GM21390 (cell line): ENCODE measurements at regions not wholly inside any gene's neighbourhood (a gene's known extent, or its start where the extent isn't known, plus 50 kb on each side); places are given as distances from the start of the nearest gene placed in this dataset.
"Not testable (repeated sequence)": the region's sequence is repeated elsewhere in the genome, so short reads cannot be mapped to it uniquely, and the experiment has no call there.

Experiments used
- ATAC-seq: cut with Tn5 transposase; IDR thresholded peaks from one replicate; pipeline ENCODE4 v1.9.1; 2021; ENCODE audit not compliant: unreplicated experiment

DNA sequence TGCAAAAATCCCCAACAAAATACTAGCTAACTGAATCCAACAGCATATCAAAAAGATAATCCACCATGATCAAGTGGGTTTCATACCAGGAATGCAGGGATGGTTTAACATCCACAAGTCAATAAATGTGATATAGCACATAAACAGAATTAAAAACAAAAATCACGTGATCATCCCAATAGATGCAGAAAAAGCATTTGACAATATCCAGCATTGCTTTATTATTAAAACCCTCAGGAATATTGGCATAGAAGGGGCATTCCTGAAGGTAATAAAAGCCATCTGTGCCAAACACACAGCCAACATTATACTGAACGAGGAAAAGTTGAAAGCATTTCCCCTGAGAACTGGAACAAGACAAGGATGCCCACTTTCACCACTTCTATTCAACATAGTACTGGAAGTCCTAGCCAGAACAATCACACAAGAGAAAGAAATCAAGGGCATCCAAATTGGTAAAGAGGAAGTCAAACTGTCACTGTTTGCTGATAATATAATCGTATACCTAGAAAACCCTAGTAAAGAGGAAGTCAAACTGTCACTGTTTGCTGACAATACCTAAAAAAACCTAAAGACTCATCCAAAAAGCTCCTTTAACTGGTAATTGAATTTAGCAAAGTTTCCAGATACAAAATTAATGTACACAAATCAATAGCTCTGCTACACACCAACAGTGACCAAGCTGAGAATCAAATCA, 109.8 kb downstream of the RNASET2 start:
- ATAC-seq = not testable (repeated sequence)

DNA sequence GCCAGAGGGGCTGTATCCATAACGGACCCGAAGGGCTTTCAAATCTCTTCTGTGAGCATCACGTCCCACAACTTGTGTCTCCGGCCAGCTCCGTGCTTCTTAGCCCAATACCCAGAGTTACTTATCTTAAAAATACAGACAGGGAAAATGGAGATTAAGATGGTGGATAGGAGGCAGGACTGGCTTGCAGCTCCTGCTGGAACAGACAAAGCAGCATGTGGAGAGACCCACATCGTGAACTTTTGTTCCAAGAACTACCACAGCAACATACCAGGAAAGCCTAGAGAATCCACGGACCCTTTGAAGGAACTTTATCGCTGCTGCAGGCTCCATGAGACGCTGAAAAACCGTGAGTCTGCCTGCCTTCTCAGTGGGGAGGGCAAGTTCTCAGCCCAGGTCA, 113.7 kb downstream of the RNASET2 start:
- no peak for ATAC-seq

DNA sequence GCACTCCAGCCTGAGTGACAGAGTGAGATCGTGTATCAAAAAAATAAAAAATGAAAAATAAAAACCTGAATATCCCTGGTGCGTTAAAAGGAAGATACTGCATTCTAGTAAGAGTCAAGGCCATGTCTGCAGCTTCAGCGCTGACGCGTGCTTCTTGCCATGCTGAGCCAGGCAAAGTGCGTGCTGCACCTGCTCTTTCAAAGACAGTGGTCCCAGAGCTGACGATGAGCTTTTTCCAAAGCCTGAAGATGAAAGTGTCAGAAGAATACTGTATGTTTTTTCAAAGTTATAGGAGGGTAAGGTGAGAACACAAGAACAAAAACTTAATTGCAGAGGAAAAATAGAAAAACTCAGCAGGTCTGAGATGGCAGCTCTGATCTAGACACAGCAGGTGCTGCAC, 115.1 kb downstream of the RNASET2 start:
- ATAC-seq = no peak

DNA sequence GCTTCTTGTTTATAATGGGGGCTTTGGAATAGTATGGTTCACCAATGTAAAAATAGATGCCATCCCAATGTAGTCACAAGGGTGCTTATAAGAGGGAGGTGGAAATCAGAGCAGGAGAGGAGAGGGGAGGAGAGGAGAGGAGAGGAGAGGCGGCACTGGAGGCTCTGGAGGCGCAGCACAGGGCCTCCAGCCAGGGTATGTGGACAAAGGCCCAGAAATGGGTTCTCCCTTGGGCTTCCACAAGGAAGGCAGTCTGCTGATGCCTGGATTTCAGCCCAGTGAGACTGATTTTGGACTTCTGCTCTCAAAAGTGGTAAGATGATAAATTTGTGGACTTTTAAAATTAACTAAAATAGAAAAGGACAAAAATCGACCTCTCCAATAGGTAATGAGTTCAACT, 116.8 kb downstream of the RNASET2 start:
- no peak for ATAC-seq

DNA sequence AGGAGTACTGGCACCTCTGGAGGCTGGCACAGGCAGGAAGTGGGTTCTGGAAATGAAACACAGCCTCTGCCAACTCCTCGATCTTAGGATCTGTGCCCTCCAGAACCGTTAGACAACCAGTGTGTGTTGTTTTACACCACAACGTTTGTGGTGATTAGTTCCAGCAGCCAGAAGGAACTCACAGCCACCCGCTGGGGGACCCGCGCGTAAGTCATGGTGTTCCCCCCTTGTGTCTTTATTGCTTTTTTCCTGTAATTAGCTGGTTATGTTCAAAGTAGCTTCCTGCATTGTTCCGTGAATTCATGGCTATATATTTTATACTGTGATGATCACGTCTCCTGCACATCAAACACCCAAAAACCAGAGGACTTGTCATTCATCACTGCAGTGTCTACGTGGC, 117.4 kb downstream of the RNASET2 start:
- ATAC-seq = no peak

DNA sequence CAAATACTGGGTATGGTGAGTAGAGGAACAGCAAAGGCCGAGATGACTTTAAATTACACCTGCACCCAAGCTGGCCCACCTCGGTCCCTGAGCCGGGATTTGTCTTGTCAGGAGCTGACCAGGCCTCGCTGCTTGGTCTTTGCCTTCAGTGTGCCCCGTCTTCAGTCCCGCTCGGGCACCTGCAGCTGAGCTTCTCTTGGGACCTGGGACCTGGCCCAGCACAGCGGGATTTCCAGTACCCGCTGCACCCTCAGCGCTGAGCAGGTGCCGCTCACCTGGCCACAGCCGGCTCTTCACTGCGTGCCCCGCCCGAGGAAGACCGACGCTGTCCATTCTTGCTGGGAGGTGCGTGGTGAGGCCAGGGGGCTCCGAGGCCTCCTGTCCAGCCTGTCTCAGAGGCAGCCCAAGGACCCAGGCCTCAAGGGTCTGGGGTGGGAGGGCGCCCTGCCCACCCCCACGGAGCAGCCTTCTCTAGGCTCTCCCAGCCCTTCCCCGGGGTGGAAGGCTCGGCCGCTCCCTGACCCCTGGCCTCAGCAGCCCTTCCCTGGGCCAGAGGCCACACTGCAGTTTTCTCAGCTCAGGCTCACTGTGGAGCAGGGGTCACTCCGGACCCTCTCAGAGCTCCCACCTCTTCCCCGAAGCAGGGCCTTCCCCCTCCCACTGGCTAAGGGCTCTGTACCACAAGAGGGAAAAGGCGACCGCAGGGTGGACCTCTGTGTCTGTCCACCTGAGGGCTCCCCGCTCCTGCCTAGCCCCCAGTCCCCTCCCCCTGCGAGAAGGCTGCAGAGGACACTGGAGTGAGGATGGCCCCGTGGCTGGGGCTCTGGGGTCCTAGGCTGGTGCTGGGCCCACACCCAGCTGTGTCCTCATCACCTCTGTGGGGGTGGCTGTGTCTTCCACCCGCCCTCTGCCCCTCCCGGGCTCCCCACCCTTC, 119.3 kb downstream of the RNASET2 start:
- ATAC-seq = no peak

DNA sequence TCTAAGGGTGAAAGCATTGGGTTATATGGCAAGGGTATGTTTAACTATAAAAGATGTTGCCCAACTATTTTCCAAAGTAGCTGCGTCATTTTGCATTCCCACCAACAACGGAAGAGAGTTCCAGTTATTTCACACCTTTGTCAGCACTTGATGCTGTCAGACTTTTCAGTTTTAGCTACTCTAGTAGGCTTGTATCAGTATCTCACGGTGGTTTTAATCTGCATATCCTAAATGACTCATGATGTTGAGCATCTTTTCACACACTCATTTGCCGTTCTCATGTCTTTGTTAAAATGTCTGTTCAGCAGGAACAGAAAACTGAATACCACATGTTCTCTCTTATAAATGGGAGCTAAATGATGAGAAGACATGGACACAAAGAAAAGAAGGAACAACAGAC, 122.3 kb downstream of the RNASET2 start:
- no peak for ATAC-seq

DNA sequence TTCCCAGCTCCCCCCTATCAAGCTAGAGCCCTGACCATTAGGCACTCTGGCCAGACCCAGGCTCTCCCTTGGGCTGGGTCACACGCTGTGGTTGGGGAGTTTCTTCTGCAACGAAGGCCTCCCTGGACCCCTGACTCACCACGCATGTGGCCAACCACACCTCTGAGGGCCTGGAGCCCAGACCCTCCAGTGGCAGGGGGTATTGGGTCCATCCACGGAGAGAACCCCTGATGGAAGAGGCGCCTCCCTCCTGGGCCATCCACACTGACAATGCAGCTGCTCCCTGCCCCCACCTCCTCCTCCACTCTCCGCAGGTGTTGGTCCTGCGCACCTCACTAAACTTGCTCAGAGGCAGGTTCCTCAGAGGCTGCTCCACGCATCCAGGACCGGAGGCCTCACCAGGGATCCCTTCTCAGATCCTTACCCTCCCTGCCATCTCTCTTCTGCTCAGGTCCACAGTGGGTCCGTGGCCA, 125.4 kb downstream of the RNASET2 start:
- ATAC-seq = peak; percentile 12

DNA sequence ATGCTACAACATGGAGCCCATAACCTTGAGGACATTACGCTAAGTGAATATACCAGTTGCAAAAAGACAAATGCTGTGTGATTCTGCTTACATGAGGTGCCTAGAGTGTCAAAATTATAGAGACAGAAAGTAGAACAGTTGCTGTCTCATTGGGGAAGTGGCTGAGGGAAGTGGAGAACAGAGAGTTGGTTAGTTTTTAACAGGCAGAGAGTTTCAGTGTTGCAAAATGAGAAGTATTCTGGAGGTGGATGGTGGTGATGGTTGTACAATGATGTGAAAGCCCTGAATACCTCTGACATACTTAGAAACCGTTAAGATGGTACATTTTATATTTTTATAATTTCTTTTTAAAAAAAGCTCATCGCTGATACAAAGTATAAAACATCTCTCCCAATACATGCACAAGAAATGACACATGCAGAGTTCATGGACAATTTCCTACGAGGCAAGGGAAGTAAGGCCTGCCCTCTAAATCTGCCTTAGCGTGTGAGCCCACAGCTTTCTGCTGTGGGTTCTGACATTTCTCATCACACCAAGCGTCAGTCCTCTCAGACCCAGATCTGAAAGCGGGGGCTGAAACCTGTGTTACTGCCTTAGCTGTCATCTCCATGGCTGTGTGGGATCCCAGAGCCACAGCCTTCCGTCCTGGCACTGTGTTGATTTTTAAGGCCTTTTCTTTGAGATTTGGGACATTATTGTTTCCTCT, 126.0 kb downstream of the RNASET2 start:
- ATAC-seq = peak; percentile 96

DNA sequence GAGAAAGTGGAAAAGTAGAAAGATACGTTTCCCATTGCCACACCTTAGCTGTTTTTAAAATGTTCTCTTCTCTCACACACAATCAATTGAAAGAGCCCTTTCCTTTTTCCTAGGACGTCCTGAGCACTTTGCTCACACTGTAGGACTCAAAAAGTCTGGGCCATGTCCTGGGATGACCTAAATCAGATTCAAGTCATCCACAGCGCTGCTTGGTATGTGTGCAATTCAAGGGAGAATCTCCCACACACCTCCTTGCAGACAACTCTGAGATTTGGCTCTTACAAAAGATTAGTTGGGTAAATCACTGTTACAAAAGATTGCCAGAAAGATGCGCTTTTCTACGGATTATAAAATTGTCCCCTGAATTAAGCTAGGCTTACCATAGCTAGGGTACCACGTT, 130.1 kb downstream of the RNASET2 start:
- no peak for ATAC-seq

DNA sequence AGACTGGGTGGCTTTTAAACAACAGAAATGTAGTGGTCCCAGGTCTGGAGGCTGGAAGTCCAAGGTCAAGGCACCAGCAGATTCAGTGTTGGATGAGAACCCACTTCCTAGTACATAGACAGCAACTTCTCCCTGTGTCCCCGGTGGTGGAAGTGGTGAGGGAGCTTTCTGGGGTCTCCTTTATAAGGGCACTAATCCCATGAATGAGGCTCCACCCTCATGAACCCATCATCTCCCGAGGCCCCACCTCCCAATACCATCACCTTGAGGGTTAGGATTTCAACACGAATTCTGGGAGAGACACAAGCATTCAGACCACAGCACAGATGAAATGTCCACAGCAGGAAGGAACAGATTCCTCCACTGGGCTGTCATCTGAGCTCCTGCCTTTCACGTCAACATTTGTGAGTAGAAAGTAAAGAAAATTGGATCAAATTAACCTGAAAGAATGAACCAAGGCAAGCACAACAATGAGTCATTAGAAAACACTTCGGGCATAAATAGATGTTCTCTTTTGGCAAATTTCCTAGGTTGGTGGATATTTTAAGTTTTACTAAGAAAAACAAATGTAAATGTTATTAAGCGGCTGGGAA, 130.7 kb downstream of the RNASET2 start:
- no peak for ATAC-seq

DNA sequence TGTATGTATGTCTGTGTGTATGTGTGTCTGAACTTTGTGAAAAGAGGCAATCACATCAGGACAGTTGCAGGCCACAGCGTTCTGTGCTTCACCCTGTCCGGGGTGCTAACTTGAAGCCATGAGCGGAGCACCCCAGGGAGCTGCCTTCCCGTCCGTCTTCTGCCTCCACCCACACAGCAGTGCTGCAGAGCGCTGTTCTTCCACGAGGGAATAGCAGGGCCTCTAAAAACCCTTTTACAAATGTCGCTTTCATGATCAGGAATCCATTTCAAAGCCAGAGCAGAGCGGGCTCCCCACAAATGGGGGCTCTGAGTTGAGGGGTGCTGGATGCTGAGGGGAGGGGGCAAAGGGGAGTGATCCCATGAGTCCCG, 131.5 kb downstream of the RNASET2 start:
- no peak for ATAC-seq

DNA sequence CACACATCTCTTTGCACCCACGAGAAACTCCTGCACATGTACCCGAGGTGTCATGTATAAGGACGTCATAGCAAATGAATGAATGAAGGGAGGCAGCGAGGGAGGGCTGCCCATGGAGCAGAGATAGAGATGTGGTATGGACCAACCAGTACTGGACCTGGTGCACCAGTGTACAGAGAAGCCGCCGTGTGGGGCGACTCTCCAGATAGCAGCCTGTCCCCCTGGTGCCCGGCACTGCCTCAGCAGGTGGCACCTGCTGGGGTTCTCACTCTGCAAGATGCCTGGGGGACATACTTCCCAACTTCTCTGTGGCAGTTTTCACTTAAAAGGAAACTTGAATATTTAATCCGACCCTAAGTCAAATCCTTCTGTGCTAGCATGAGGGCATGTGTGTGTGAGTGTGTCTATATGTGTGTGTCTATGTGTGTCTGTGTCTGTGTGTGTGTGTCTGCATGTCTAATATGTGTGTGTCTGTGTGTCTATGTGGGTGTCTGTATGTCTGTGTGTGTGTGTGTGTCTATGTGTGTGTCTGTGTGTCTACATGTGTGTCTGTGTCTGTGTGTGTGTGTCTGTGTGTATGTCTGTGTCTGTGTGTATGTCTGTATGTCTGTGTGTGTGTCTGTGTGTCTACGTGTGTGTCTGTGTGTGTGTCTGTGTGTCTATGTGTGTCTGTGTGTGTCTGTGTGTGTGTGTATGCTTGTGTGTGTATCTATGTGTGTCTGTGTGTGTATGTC, 132.0 kb downstream of the RNASET2 start:
- no peak for ATAC-seq

DNA sequence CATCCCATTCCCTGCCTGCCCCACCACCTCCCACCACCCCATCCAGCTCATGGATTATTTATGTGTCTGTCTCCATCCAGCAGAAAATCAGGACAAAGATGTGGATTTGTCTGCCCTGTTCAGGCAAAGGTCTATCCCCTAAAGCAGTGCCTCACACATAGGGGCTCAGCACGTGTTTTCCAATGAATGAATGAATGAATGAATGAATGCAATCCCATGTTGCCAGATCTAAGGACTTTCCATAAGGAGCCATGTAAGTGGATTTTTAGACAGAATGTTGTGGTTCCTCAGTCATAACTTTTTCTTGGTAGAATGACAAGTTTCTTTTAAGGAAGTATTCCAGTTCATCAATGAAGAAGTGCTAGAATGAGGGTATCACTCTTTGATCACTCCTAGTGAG, 133.7 kb downstream of the RNASET2 start:
- ATAC-seq = no peak

DNA sequence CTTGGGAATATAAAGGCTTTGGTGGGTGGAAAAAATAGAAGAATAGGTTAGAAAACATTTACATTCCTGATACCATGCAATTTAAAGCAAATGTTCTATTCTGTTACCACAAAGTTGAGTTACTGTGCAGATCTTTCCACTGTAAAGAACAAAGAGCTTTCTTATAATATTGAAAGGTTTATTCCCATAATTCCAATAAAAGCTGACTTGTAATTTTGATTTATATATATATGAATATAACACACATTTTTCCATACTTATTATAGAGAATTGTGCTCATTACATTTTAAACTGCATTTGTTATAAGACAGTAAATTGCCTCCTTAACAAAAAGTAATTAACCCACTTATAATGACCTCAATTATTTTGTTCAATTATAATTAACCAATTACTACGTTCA, 135.9 kb downstream of the RNASET2 start:
- ATAC-seq = no peak

DNA sequence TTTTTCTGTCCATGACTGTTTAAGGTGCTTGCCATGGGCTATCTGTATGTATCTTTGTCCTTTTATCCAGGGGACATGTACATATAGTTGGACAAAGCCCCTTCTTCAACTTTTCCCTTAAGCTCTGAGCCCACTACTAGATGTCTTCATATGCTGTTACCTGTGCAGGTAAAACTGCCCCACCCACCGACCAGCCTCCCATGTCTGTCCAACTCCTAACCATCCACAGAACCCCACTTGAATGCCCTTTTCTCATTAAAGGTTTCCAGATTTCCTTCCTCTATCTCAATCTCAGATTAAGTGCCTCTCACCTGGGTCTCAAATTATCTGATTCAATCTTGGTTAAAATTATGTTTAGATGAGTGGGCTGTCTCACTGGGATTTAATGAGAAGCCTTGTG, 136.3 kb downstream of the RNASET2 start:
- no peak for ATAC-seq

DNA sequence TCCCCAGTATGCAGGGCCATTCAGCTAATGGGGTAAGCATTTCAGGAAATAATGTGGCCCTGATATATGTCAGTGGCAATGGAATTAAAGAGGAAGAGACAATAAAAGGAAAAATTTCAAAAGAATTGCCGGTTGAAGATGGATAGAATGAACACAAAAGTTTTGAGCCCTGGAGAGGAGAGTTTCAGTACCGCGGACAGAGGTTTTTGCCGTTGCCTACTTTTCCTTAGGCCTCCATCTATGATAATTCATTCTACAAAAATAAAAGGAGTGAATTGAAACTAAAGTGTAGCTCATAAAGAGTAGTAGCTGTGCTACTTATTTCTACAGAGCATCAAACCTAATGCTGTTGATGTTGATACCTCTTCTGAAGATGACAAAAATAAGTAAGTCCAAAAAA, 140.7 kb downstream of the RNASET2 start:
- no peak for ATAC-seq

DNA sequence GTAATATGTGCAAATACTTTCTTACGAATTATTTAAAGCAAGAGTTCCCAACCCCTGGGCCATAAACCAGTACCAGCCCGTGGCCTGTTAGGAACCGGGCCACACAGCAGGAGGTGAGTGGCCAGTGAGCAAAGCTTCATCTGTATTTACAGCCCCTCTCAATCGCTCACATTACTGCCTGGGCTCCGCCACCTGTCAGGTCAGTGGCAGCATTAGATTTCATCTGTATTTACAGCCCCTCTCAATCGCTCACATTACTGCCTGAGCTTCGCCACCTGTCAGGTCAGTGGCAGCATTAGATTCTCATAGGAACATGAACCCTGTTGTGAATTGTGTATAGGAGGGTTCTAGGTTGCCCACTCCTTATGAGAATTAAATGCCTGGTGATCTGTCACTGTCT, 142.0 kb downstream of the RNASET2 start:
- ATAC-seq = no peak

DNA sequence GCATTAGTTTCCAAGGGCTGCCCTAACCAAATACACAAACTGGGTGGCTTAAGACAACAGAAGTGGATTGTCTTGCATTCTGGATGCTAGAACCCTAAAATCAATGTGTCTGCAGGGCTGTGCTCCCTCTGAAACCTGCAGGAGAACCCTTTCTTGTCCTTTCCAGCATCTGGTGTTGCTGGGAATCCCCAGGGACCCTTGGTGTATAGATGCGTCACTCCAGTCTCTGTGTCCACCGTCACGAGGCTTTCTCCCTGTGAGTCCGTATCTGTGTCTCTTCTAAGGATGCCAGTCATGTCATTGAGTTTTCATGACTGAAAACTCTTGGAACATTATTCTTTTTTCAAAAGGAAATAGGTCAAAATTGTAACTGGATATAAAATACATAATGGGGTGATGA, 142.9 kb downstream of the RNASET2 start:
- ATAC-seq = no peak

DNA sequence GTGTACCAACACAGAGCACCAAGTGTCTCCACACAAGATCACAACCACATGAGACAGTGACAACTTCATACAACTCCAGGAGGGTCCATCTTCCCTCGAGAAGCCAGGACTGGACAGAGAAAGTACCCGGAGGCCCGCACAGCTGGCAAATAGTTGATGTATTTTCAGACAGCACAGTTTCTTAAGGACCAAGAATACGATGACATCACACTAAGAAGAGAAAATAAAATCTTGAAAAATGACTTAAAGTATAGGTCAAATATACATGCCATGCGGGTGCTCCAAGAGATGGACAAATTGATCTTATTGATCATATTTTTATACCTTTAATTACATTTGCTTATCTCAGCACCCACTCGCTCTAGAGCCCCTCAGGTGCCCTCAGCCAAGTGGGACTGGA, 145.5 kb downstream of the RNASET2 start:
- no peak for ATAC-seq

DNA sequence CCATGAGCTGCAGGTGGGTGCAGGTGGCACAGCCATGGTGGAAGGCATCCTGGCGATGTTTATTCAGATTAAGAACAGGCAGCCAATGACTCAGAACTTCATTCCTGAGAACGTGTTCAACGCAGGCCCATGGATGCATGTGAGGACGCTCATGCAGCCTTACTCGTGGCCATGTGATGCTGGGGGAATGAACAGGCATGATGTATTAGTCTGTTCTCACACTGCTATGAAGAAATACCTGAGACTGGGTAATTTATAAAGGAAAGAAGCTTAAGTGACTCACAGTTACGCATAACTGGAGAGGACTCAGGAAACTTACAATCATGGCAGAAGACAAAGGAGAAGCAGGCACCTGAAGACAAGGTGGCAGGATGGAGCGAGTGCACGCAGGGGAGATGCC, 146.6 kb downstream of the RNASET2 start:
- ATAC-seq = no peak
